HepG2 (cell line): ENCODE measurements at regions not wholly inside any gene's neighbourhood (a gene's known extent, or its start where the extent isn't known, plus 50 kb on each side); places are given as distances from the start of the nearest gene placed in this dataset.

ENCODE experiments used
- CBX5 ChIP-seq: sonication (generic); formaldehyde crosslinking; IDR thresholded peaks from 2 replicates; pipeline ENCODE4 v1.4.0; 2020; ENCODE audit warnings: missing genetic modification reagents, borderline replicate concordance
- CREB3 ChIP-seq: sonication (generic); formaldehyde crosslinking; IDR thresholded peaks from 2 replicates; pipeline ENCODE4 v1.5.0; 2020; ENCODE audit warnings: missing genetic modification reagents
- ELF1 ChIP-seq: sonication (generic); formaldehyde crosslinking; IDR thresholded peaks from 2 replicates; pipeline ENCODE4 v1.4.0; 2020; ENCODE audit warnings: missing genetic modification reagents
- FIP1L1 ChIP-seq: fragments of 200-400 bp; formaldehyde crosslinking; IDR thresholded peaks from 2 replicates; pipeline ENCODE4 v1.6.1; 2018; ENCODE audit warnings: low read depth, mild to moderate bottlenecking, low read length, moderate library complexity, borderline replicate concordance; ENCODE audit not compliant: insufficient read depth
- ISX ChIP-seq: sonication (generic); formaldehyde crosslinking; conservative IDR thresholded peaks from 2 replicates; pipeline ENCODE4 v1.5.0; 2020; ENCODE audit warnings: missing genetic modification reagents
- MAFG ChIP-seq: sonication (generic); formaldehyde crosslinking; IDR thresholded peaks from 2 replicates; pipeline ENCODE4 v1.5.1; 2020; ENCODE audit warnings: mild to moderate bottlenecking, missing genetic modification reagents
- MTERF4 ChIP-seq: sonication (generic); formaldehyde crosslinking; IDR thresholded peaks from 2 replicates; pipeline ENCODE4 v1.8.0; 2023; ENCODE audit warnings: mild to moderate bottlenecking, missing genetic modification reagents
- MXD1 ChIP-seq: sonication (generic); formaldehyde crosslinking; IDR thresholded peaks from 2 replicates; pipeline ENCODE4 v1.4.0; 2020; ENCODE audit warnings: mild to moderate bottlenecking, missing genetic modification reagents
- NPAS2 ChIP-seq: sonication (generic); formaldehyde crosslinking; IDR thresholded peaks from 2 replicates; pipeline ENCODE4 v1.8.0; 2022; ENCODE audit warnings: mild to moderate bottlenecking, missing genetic modification reagents, borderline replicate concordance
- POGK ChIP-seq: sonication (generic); formaldehyde crosslinking; conservative IDR thresholded peaks from 2 replicates; pipeline ENCODE4 v1.8.0; 2022; ENCODE audit warnings: mild to moderate bottlenecking, moderate library complexity, missing genetic modification reagents
- PRMT3 ChIP-seq: sonication (generic); formaldehyde crosslinking; IDR thresholded peaks from 2 replicates; pipeline ENCODE4 v1.8.1; 2022; ENCODE audit warnings: low read depth, mild to moderate bottlenecking, moderate library complexity, missing genetic modification reagents, borderline replicate concordance
- REXO4 ChIP-seq: sonication (generic); formaldehyde crosslinking; IDR thresholded peaks from 2 replicates; pipeline ENCODE4 v1.8.0; 2022; ENCODE audit warnings: missing genetic modification reagents, mild to moderate bottlenecking, borderline replicate concordance
- TBX2 ChIP-seq: sonication (generic); formaldehyde crosslinking; IDR thresholded peaks from 2 replicates; pipeline ENCODE4 v1.5.0; 2020; ENCODE audit warnings: missing genetic modification reagents, mild to moderate bottlenecking, borderline replicate concordance
- THAP9 ChIP-seq: sonication (generic); formaldehyde crosslinking; IDR thresholded peaks from 2 replicates; pipeline ENCODE4; 2020; ENCODE audit warnings: missing genetic modification reagents, mild to moderate bottlenecking, borderline replicate concordance
- UBTF ChIP-seq: sonication (generic); formaldehyde crosslinking; IDR thresholded peaks from 2 replicates; pipeline ENCODE4 v1.4.0; 2020; ENCODE audit warnings: mild to moderate bottlenecking, missing genetic modification reagents
- ZBTB14 ChIP-seq: sonication (generic); formaldehyde crosslinking; IDR thresholded peaks from 2 replicates; pipeline ENCODE4 v1.4.0; 2020; ENCODE audit warnings: missing genetic modification reagents
- ZFP62 ChIP-seq: sonication (generic); formaldehyde crosslinking; IDR thresholded peaks from 2 replicates; pipeline ENCODE4 v1.4.0; 2020; ENCODE audit warnings: missing genetic modification reagents

- TF ChIP-seq POGK (CRISPR knock-in tag) (no peak), NPAS2 (CRISPR knock-in tag) (no peak), CREB3 (no peak), REXO4 (CRISPR knock-in tag) (no peak), MTERF4 (CRISPR knock-in tag) (no peak), PRMT3 (CRISPR knock-in tag) (no peak), UBTF (CRISPR knock-in tag) (peak; percentile 65; the same call in 1 of the 2 replicates), THAP9 (CRISPR knock-in tag) (no peak), ISX (CRISPR knock-in tag) (no peak), CBX5 (CRISPR knock-in tag) (no peak), MXD1 (CRISPR knock-in tag) (no peak), TBX2 (no peak), FIP1L1 (no peak), ELF1 (CRISPR knock-in tag) (no peak), ZFP62 (CRISPR knock-in tag) (no peak), MAFG (no peak), ZBTB14 (CRISPR knock-in tag) (no peak)
Measured at GRCh38 chr2:2664989-2665833, 334.1 kb upstream of the MYT1L start (continued).
